ENCODE measurements at regions not wholly inside any gene's neighbourhood (a gene's known extent, or its start where the extent isn't known, plus 50 kb on each side); places are given as distances from the start of the nearest gene placed in this dataset.

DNA sequence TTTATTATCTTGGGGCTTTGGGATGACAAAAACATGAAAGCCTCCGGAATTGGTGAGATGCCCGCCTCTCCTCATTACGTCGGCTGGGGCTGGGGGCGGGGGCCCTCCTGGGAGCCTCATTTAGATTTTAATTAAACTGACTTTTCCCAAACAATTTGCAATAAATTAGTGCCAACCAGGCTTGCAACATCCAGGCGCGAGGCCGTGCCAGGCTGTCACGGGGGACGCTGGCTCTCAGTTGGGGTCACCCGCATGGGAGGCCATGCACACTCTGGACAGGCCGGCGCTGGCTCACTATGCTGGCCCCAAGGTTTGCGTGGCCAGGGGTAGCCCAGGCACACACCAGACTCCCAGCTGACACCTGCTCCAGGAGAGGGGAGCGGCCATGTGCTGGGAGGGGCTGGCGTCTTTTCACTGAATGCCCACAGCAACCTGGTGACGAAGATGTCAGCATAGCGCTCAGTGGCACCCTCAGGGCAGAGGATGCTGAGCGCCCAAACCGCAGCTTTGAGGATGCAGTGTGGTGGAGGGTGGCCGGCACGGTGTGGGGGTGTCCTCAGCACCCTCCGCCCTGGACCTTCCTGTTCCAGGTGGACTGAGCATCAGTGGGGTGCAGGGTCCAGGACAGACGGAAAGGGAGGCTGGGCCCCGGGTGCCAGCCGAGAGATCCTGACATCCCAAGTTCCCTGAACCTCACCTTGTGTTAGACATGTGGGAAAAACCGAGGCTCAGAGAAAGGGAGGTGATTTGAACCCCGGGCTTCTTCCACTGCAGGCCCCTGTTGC lies 190.8 kb upstream of the C14orf180 start:
- peaks cover 5 to 60% of the 10 kb centered on the region in 2 experiments for H3K4me1 ChIP-seq (ENCODE audit: control insufficient read depth in 1 of 2, extremely low read depth in 1 of 2, insufficient read depth in 2 of 2, low read length in 2 of 2)
- H3K27ac ChIP-seq (ENCODE audit: low read length) = peak overlapping the region; percentile 75
- 89% methylated on average over 21 of the region's 28 CpGs for WGBS (ENCODE audit: insufficient coverage)
- POLR2A ChIA-PET = no interaction called here
- ATAC-seq (replicated peaks in 1 of 4) (no peak), DNase-seq (peak in 2 of 35 experiments; percentile 11 to 12)
- Mint-ChIP-seq H3K4me3 (peak overlapping the region in 1 of 3 donors; percentile 75), H3K27me3 (no peaks in the 10 kb centered on the region), H3K36me3 (no peaks in the 10 kb centered on the region), H3K4me1 (peaks cover 48 to 62% (median 50%) of the 10 kb centered on the region in 3 donors), H3K27ac (peak overlapping the region; percentile 77 to 89), H3K9me3 (no peaks in the 10 kb centered on the region)
- no peak overlapping the region for H3K4me3 ChIP-seq (ENCODE audit: control insufficient read depth in 1 of 2, extremely low read depth in 1 of 2, low read length in 1 of 2)
- CTCF ChIA-PET = no interaction called here
- no peaks in the 10 kb centered on the region for H3K36me3 ChIP-seq (ENCODE audit: control insufficient read depth in 2 of 2, extremely low read depth in 1 of 2, insufficient read depth in 1 of 2, low read length in 1 of 2)
- H3K27me3 ChIP-seq (replicated peaks in 1 of 2; ENCODE audit: control insufficient read depth in 2 of 2, extremely low read depth in 1 of 2, insufficient read depth in 2 of 2, low read length in 1 of 2) = no peaks in the 10 kb centered on the region
- H3K9me3 ChIP-seq = no peaks in the 10 kb centered on the region

DNA sequence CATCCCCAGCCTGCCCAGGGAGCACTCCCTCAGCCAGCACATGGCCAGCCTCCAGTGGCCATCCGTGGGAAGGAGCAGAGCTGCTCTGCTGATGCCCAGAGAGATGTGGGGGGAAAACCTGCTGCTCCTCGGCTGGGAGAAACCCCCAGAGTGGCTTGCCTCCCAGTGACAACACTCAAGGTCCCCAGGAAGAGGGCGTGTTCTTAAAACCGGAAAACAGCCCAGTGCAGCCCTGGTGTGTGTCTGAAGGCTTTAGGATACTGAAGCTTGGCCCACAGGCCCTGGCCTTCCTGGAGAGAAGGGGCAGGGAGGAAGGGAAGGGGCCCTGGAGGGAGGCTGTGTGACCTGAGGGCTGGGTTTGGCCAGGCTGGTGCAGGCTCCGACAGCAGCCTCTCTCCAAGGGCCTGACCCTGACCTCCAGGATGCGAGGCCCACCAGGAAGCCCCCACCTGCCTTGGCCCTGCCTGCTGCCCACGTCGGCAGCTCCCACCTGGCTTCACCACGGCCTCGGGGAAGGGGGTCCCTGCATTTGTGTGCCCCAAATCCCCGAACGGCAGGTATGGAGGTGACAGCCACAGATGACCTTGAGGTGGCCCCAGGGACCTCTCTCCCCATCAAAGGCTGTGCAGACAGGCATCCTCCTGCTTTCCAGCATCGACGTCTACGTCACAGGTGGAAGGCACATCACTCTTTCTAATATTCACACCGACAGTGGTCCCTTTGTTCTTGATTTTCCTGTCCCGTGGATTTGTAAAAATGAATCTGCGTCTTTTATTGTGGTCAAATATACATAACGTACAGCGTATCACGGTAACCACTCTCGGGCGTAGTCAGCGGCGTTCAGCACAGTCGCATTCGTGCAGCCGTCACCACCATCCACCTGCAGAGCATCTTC lies 190.0 kb upstream of the C14orf180 start:
- DNase-seq (peak in 34 of 35 experiments; percentile 20 to 79 (median 61)), ATAC-seq (replicated peaks in 1 of 4) (peak; percentile 27 to 82 (median 34))
- Mint-ChIP-seq H3K27ac (peak overlapping the region; percentile 89 to 93), H3K4me3 (peak overlapping the region; percentile 7 to 75 (median 53)), H3K27me3 (no peaks in the 10 kb centered on the region), H3K36me3 (no peaks in the 10 kb centered on the region), H3K9me3 (no peaks in the 10 kb centered on the region), H3K4me1 (peaks cover 53 to 67% (median 54%) of the 10 kb centered on the region in 3 donors)
- Histone ChIP-seq H3K4me1 (ENCODE audit: control insufficient read depth in 1 of 2, extremely low read depth in 1 of 2, insufficient read depth in 2 of 2, low read length in 2 of 2) (peaks cover 7 to 66% of the 10 kb centered on the region in 2 experiments), H3K36me3 (ENCODE audit: control insufficient read depth in 2 of 2, extremely low read depth in 1 of 2, insufficient read depth in 1 of 2, low read length in 1 of 2) (no peaks in the 10 kb centered on the region), H3K9me3 (no peaks in the 10 kb centered on the region), H3K27me3 (replicated peaks in 1 of 2; ENCODE audit: control insufficient read depth in 2 of 2, extremely low read depth in 1 of 2, insufficient read depth in 2 of 2, low read length in 1 of 2) (no peaks in the 10 kb centered on the region), H3K4me3 (ENCODE audit: control insufficient read depth in 1 of 2, extremely low read depth in 1 of 2, low read length in 1 of 2) (no peak overlapping the region), H3K27ac (ENCODE audit: low read length) (peak overlapping the region; percentile 75)
- 43% methylated on average over 21 of the region's 28 CpGs for WGBS (ENCODE audit: insufficient coverage)
- ChIA-PET POLR2A (no interaction called here), CTCF (no interaction called here)

- Mint-ChIP-seq H3K4me3 (peak overlapping the region; percentile 7 to 75 (median 53)), H3K27me3 (no peaks in the 10 kb centered on the region), H3K9me3 (no peaks in the 10 kb centered on the region), H3K27ac (peak overlapping the region; percentile 89 to 93), H3K4me1 (peaks cover 56 to 74% (median 62%) of the 10 kb centered on the region in 3 donors), H3K36me3 (no peaks in the 10 kb centered on the region)
- CTCF ChIA-PET = no interaction called here
- POLR2A ChIA-PET = no interaction called here
- WGBS (ENCODE audit: insufficient coverage) = 95% methylated on average over 23 of the region's 27 CpGs
- no peaks in the 10 kb centered on the region for H3K36me3 ChIP-seq (ENCODE audit: control insufficient read depth in 2 of 2, extremely low read depth in 1 of 2, insufficient read depth in 1 of 2, low read length in 1 of 2)
- DNase-seq (peak in 2 of 35 experiments; percentile 11 to 17), ATAC-seq (replicated peaks in 1 of 4) (no peak)
- H3K27ac ChIP-seq (ENCODE audit: low read length) = peak overlapping the region; percentile 75
- no peak overlapping the region for H3K4me3 ChIP-seq (ENCODE audit: control insufficient read depth in 1 of 2, extremely low read depth in 1 of 2, low read length in 1 of 2)
- H3K9me3 ChIP-seq = no peaks in the 10 kb centered on the region
- peaks cover 7 to 74% of the 10 kb centered on the region in 2 experiments for H3K4me1 ChIP-seq (ENCODE audit: control insufficient read depth in 1 of 2, extremely low read depth in 1 of 2, insufficient read depth in 2 of 2, low read length in 2 of 2)
- no peaks in the 10 kb centered on the region for H3K27me3 ChIP-seq (replicated peaks in 1 of 2; ENCODE audit: control insufficient read depth in 2 of 2, extremely low read depth in 1 of 2, insufficient read depth in 2 of 2, low read length in 1 of 2)
Observed at GRCh38 chr14:104390221-104390931, 189.2 kb upstream of the C14orf180 start.

DNA sequence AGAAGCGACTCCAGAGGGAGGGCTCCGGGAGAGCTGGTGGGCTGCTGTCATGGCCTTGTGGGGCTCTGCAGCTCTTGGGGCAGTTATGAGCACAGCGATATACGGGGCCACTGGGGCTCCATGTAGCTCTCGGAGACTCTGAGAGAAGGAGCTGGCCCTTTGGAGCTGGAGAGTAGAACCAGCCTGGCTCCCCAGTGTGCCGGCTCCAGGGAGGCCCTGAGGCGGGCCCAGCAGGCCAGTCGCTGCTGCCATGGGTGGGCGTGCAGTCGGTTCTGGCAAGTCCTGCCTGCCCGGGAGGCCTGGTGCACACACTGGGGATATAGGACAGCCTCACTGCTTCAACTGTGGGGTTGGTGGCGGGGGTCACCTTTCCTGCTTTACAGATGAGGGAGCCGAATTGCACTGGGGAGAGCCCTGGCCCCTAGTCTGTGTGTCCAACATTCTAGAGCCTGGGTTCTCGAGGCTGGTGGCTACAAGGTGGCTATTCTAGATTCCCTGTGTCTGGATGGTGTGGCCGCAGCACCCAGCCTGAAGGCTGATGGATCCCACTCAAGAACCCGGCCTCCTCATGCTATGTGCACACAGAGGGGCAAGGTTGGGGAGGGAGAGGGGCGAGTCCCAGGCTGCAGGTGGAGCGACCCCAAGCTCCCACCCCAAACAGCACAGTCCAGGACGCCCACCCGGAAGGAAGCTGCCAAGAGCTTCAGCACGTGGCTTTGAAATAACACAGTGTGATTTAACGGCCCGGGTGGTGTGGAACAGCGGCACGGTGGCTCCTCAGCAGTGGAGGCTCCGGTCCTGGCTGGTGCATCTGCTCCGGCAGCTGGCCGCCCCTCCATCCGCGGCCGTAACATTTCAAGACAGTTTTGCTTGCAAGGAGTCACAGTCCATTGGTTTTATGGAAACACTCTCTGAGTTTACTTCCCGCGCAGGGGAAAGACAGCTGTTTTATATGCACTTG lies 188.3 kb upstream of the C14orf180 start:
- POLR2A ChIA-PET = no interaction called here
- H3K27me3 Mint-ChIP-seq = no peaks in the 10 kb centered on the region
- no peaks in the 10 kb centered on the region for H3K9me3 Mint-ChIP-seq
- peak in 3 of 35 experiments; percentile 10 to 21 (median 13) for DNase-seq
- no peaks in the 10 kb centered on the region for H3K36me3 Mint-ChIP-seq
- H3K4me3 ChIP-seq (ENCODE audit: control insufficient read depth in 1 of 2, extremely low read depth in 1 of 2, low read length in 1 of 2) = no peak overlapping the region
- peaks cover 7 to 82% of the 10 kb centered on the region in 2 experiments for H3K4me1 ChIP-seq (ENCODE audit: control insufficient read depth in 1 of 2, extremely low read depth in 1 of 2, insufficient read depth in 2 of 2, low read length in 2 of 2)
- no peaks in the 10 kb centered on the region for H3K27me3 ChIP-seq (replicated peaks in 1 of 2; ENCODE audit: control insufficient read depth in 2 of 2, extremely low read depth in 1 of 2, insufficient read depth in 2 of 2, low read length in 1 of 2)
- CTCF ChIA-PET = interaction anchor here in 1 of 2 donors (0.5 kb wide), 1 partner anchor 508 kb away, joined by 4 read pairs; no protein-coding TSS in a partner anchor
- ATAC-seq (replicated peaks in 1 of 4) = no peak
- H3K27ac ChIP-seq (ENCODE audit: low read length) = peak overlapping the region; percentile 75
- 74% methylated on average over 19 of the region's 33 CpGs for WGBS (ENCODE audit: insufficient coverage)
- peak overlapping the region; percentile 93 to 95 for H3K27ac Mint-ChIP-seq
- H3K4me3 Mint-ChIP-seq = peak overlapping the region; percentile 14 to 81 (median 41)
- H3K36me3 ChIP-seq (ENCODE audit: control insufficient read depth in 2 of 2, extremely low read depth in 1 of 2, insufficient read depth in 1 of 2, low read length in 1 of 2) = no peaks in the 10 kb centered on the region
- peaks cover 58 to 76% (median 67%) of the 10 kb centered on the region in 3 donors for H3K4me1 Mint-ChIP-seq
- H3K9me3 ChIP-seq = no peaks in the 10 kb centered on the region

DNA sequence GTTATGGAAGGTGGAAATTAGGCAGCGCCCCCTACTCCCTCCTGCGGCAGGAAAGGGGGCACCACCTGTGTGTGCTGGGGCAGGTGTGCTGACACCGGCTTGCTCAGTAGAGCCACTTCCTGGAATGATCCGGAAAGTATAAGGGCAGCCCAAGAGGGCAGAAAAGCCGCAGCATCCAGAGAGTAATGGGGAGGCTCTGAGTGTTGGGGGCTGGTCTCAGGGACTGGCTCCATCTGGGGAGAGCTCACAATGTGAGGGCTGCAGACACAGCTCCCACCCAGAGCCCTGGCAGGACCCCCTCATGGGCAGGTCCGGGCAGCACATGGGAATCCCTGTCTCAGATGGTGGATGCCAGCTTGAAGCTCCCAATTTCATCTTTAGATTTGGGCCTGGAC lies 187.6 kb upstream of the C14orf180 start:
- Histone ChIP-seq H3K27me3 (replicated peaks in 1 of 2; ENCODE audit: control insufficient read depth in 2 of 2, extremely low read depth in 1 of 2, insufficient read depth in 2 of 2, low read length in 1 of 2) (no peaks in the 10 kb centered on the region), H3K4me1 (ENCODE audit: control insufficient read depth in 1 of 2, extremely low read depth in 1 of 2, insufficient read depth in 2 of 2, low read length in 2 of 2) (peaks cover 7 to 88% of the 10 kb centered on the region in 2 experiments), H3K9me3 (no peaks in the 10 kb centered on the region), H3K4me3 (ENCODE audit: control insufficient read depth in 1 of 2, extremely low read depth in 1 of 2, low read length in 1 of 2) (no peak overlapping the region), H3K27ac (ENCODE audit: low read length) (peak overlapping the region; percentile 73), H3K36me3 (ENCODE audit: control insufficient read depth in 2 of 2, extremely low read depth in 1 of 2, insufficient read depth in 1 of 2, low read length in 1 of 2) (no peaks in the 10 kb centered on the region)
- Mint-ChIP-seq H3K9me3 (peaks cover 0 to under 1% (median 0%) of the 10 kb centered on the region in 3 donors), H3K27ac (peak overlapping the region; percentile 91 to 95), H3K4me1 (peaks cover 66 to 80% (median 71%) of the 10 kb centered on the region in 3 donors), H3K27me3 (no peaks in the 10 kb centered on the region), H3K4me3 (peak overlapping the region; percentile 14 to 81 (median 41)), H3K36me3 (no peaks in the 10 kb centered on the region)
- ATAC-seq (replicated peaks in 1 of 4) = peak in 2 of 4 experiments; percentile 27 to 29
- ChIA-PET POLR2A (no interaction called here), CTCF (no interaction called here)
- peak in 11 of 35 experiments; percentile 21 to 48 (median 32) for DNase-seq
- 18% methylated on average over 6 of the region's 6 CpGs for WGBS (ENCODE audit: insufficient coverage)
